HCT116 (cell line): ENCODE measurements at regions not wholly inside any gene's neighbourhood (a gene's known extent, or its start where the extent isn't known, plus 50 kb on each side); places are given as distances from the start of the nearest gene placed in this dataset.

Experiments used
- ATAC-seq: fragments of 200-7000 bp; cut with Tn5 transposase; 2 replicates; pipeline ENCODE4 v1.9.1; 2020; ENCODE audit warnings: mild to moderate bottlenecking, moderate library complexity
- BruUV-seq: library from RNA; stranded (reverse); fragments of 400-500 nt; replicated peaks from 2 replicates; lab custom pipeline; 2021; lab: Mats Ljungman, UMichigan
- CTCF ChIA-PET: fragments of 300-600 bp; sonication (Branson Sonifier 250); formaldehyde crosslinking; loops from one replicate; lab custom pipeline; 2021; ENCODE audit warnings: antibody characterized with exemption; lab: Charles Lee
- POLR2A ChIA-PET: fragments of 300-600, 350-600 bp; sonication (Branson Sonifier 250); formaldehyde crosslinking; loops from one replicate; lab custom pipeline; 2021; ENCODE audit warnings: antibody characterized with exemption; lab: Charles Lee
- RAD21 ChIA-PET, 2 experiments: fragments of 300-600 bp; sonication (Branson Sonifier 250); formaldehyde crosslinking; loops; one replicate each; lab custom pipeline; 2023; ENCODE audit warnings: low total read pairs in 2 of 2; ENCODE audit not compliant: uncharacterized antibody in 2 of 2, unreplicated experiment in 2 of 2, low non-redundant PET in 1 of 2; lab: Charles Lee
- DNase-seq: peaks from one replicate; pipeline ENCODE4 v3.0.0-alpha.2; 2010; ENCODE audit warnings: low read depth, low spot score
- H2AFZ ChIP-seq: fragments of 200-600 bp; shearing (Covaris generic), sonication (generic); 2 replicates; pipeline ENCODE4 v1.6.1; 2017; ENCODE audit warnings: low read depth, mixed run types, mixed read lengths, antibody characterized with exemption, low read length; ENCODE audit not compliant: poor library complexity, severe bottlenecking
- H3K27ac ChIP-seq: 2 replicates; pipeline ENCODE4 v1.5.1; 2012; ENCODE audit warnings: low read depth, low read length
- H3K27me3 ChIP-seq: fragments of 200-600 bp; sonication (generic); 2 replicates; pipeline ENCODE4 v1.6.1; 2016; ENCODE audit warnings: mixed run types, low read length, mixed read lengths; ENCODE audit not compliant: insufficient read depth
- H3K36me3 ChIP-seq, 2 experiments: fragments of 200-500 bp in 1 of 2; fragments of 200-600 bp in 1 of 2; sonication (Bioruptor generic) in 1 of 2; sonication (generic) in 1 of 2; 2 replicates each; pipeline versions ENCODE4 v1.5.1 to v1.6.1; 2014 to 2016; ENCODE audit warnings: low read length in 2 of 2, inconsistent platforms in 1 of 2, mixed read lengths in 1 of 2, mixed run types in 1 of 2; ENCODE audit not compliant: insufficient read depth in 2 of 2, control insufficient read depth in 1 of 2
- H3K4me1 ChIP-seq, 2 experiments: fragments of 200-600 bp in 1 of 2; sonication (generic) in 1 of 2; 2 replicates each; pipeline versions ENCODE4 v1.5.1 to v1.6.1; 2012 to 2017; ENCODE audit warnings: low read length in 2 of 2, inconsistent platforms in 1 of 2, mild to moderate bottlenecking in 1 of 2, mixed read lengths in 1 of 2, mixed run types in 1 of 2, moderate library complexity in 1 of 2; ENCODE audit not compliant: insufficient read depth in 2 of 2, control insufficient read depth in 1 of 2
- H3K4me2 ChIP-seq: fragments of 200-600 bp; sonication (generic); 2 replicates; pipeline ENCODE4 v1.6.1; 2017; ENCODE audit warnings: mixed run types, low read length, mixed read lengths
- H3K4me3 ChIP-seq, 2 experiments: fragments of 200-600 bp in 1 of 2; sonication (generic) in 1 of 2; replicated peaks in 1 of 2; 2 replicates each; pipeline ENCODE4 v1.5.1; 2011 to 2016; ENCODE audit warnings: low read length in 2 of 2, control low read depth in 1 of 2, low read depth in 1 of 2, mild to moderate bottlenecking in 1 of 2, mixed read lengths in 1 of 2, mixed run types in 1 of 2
- H3K79me2 ChIP-seq: fragments of 200-600 bp; sonication (generic); 2 replicates; pipeline ENCODE4 v1.6.1; 2017; ENCODE audit warnings: mild to moderate bottlenecking, mixed run types, low read length, moderate library complexity, mixed read lengths; ENCODE audit not compliant: insufficient read depth
- H3K9ac ChIP-seq: fragments of 200-600 bp; sonication (generic); 2 replicates; pipeline ENCODE4 v1.6.1; 2016; ENCODE audit warnings: low read length, mixed read lengths
- H3K9me2 ChIP-seq: fragments of 200-600 bp; sonication (generic), shearing (Covaris generic); 2 replicates; pipeline ENCODE4 v1.6.1; 2017; ENCODE audit warnings: mixed run types, mild to moderate bottlenecking, moderate library complexity; ENCODE audit not compliant: insufficient read depth
- H3K9me3 ChIP-seq, 2 experiments: fragments of 200-500 bp in 1 of 2; fragments of 200-600 bp in 1 of 2; sonication (Bioruptor generic) in 1 of 2; sonication (generic) in 1 of 2; 2 replicates each; pipeline ENCODE4 v1.6.1; 2014 to 2017; ENCODE audit warnings: low read length in 2 of 2, mixed read lengths in 2 of 2, inconsistent platforms in 1 of 2, low read depth in 1 of 2, mild to moderate bottlenecking in 1 of 2, mixed run types in 1 of 2, moderate library complexity in 1 of 2; ENCODE audit not compliant: control insufficient read depth in 1 of 2, insufficient read depth in 1 of 2
- H4K20me1 ChIP-seq: fragments of 200-600 bp; sonication (generic), shearing (Covaris generic); 2 replicates; pipeline ENCODE4 v1.6.1; 2017; ENCODE audit warnings: mixed run types, mild to moderate bottlenecking, moderate library complexity; ENCODE audit not compliant: insufficient read depth
- ATF3 ChIP-seq: IDR thresholded peaks from 2 replicates; pipeline ENCODE4 v1.6.1; 2012
- CBX3 ChIP-seq: IDR thresholded peaks from 2 replicates; pipeline ENCODE4 v1.6.1; 2012; ENCODE audit warnings: low read depth
- CEBPB ChIP-seq: IDR thresholded peaks from 2 replicates; pipeline ENCODE4 v1.6.1; 2012; ENCODE audit warnings: low read depth
- EGR1 ChIP-seq: IDR thresholded peaks from 2 replicates; pipeline ENCODE4 v1.6.1; 2012; ENCODE audit warnings: low read depth
- EZH2 ChIP-seq: fragments of 200-600 bp; sonication (generic); IDR thresholded peaks from 2 replicates; pipeline ENCODE4 v1.6.1; 2017; ENCODE audit warnings: antibody characterized with exemption, mixed run types
- EZH2phosphoT487 ChIP-seq: fragments of 200-600 bp; IDR thresholded peaks from 2 replicates; pipeline ENCODE4 v1.6.1; 2018; ENCODE audit warnings: antibody characterized with exemption, borderline replicate concordance
- FOSL1 ChIP-seq: IDR thresholded peaks from 2 replicates; pipeline ENCODE4 v1.6.1; 2012; ENCODE audit warnings: low read depth
- JUND ChIP-seq: IDR thresholded peaks from 2 replicates; pipeline ENCODE4 v1.6.1; 2012
- MAX ChIP-seq: IDR thresholded peaks from 2 replicates; pipeline ENCODE4 v1.6.1; 2012
- POLR2AphosphoS5 ChIP-seq: IDR thresholded peaks from 2 replicates; pipeline ENCODE4 v1.6.1; 2011; ENCODE audit warnings: mild to moderate bottlenecking, low read depth, low read length, moderate library complexity
- RAD21 ChIP-seq: IDR thresholded peaks from 2 replicates; pipeline ENCODE4 v1.6.1; 2012; ENCODE audit warnings: low read depth, mild to moderate bottlenecking
- SIN3A ChIP-seq: IDR thresholded peaks from 2 replicates; pipeline ENCODE4 v1.6.1; 2012; ENCODE audit warnings: low read depth
- SP1 ChIP-seq: IDR thresholded peaks from 2 replicates; pipeline ENCODE4 v1.6.1; 2012; ENCODE audit warnings: low read depth
- SRF ChIP-seq: IDR thresholded peaks from 2 replicates; pipeline ENCODE4 v1.6.1; 2012; ENCODE audit warnings: low read depth
- TCF7L2 ChIP-seq: IDR thresholded peaks from 2 replicates; pipeline ENCODE4 v1.7.0; 2011; ENCODE audit warnings: borderline replicate concordance, inconsistent platforms; ENCODE audit not compliant: insufficient read depth, insufficient read length; ENCODE audit errors: extremely low read depth
- YY1 ChIP-seq: IDR thresholded peaks from 2 replicates; pipeline ENCODE4 v1.6.1; 2011; ENCODE audit warnings: low read length, low read depth, moderate library complexity, mild to moderate bottlenecking; ENCODE audit not compliant: insufficient replicate concordance; ENCODE audit errors: extremely low read depth
- ZBTB33 ChIP-seq: IDR thresholded peaks from 2 replicates; pipeline ENCODE4 v1.6.1; 2011; ENCODE audit warnings: mild to moderate bottlenecking, low read length, moderate library complexity; ENCODE audit not compliant: insufficient replicate concordance; ENCODE audit errors: extremely low read depth
- ZFX ChIP-seq: fragments of 450-650 bp; IDR thresholded peaks from 2 replicates; pipeline ENCODE4 v1.6.1; 2017
- ZNF274 ChIP-seq: fragments of 200-500 bp; sonication (Bioruptor generic); IDR thresholded peaks from 2 replicates; pipeline ENCODE4 v1.6.1; 2014; ENCODE audit warnings: mild to moderate bottlenecking, low read depth, low read length, inconsistent platforms
- intact Hi-C: fragments of 100-400 bp; cut with micrococcal nuclease; formaldehyde crosslinking; loops from 2 replicates; pipeline ENCODE4 v1.10.0; 2022
- TF ChIP-seq, protein P1 (sequence below): IDR thresholded peaks from 2 replicates; pipeline ENCODE4 v1.6.1; 2012; ENCODE audit warnings: low read depth

DNA sequence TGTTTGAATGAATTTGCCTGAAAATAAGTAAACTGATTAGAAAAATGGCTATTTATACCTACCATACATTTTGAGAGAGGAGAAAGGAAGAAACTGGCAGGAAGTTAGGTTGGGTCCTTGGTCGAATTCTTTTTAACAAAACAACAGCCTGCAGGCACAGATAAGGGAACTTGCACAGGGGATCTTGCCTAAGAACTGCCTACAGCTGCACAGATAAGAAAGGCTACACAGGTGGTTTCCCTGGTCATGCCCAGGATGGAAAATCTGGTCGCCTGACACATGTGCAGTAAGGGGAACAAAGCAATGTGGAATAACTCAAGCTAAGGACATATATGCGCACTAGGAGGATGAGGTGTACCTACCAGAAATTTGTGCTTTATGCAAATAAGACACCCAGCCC lies 732.1 kb upstream of the POT1 start:
- ChIA-PET RAD21 (no interaction called here), CTCF (no interaction called here)
- no peak overlapping the region for H2AFZ ChIP-seq

More for the DNA sequence above, 732.1 kb upstream of the POT1 start:
- no peaks in the 10 kb centered on the region for H3K27me3 ChIP-seq
- H3K9me3 ChIP-seq = no peaks in the 10 kb centered on the region
- H3K9me2 ChIP-seq = no peaks in the 10 kb centered on the region; the same call in 1 of the 2 replicates
- H3K9ac ChIP-seq = no peak overlapping the region
- intact Hi-C loops = no loop called here
- no peak for DNase-seq
- H3K79me2 ChIP-seq = no peaks in the 10 kb centered on the region
- no peak overlapping the region for H3K27ac ChIP-seq
- H3K4me1 ChIP-seq = no peaks in the 10 kb centered on the region
- POLR2A ChIA-PET = no interaction called here
- no peaks in the 10 kb centered on the region for H4K20me1 ChIP-seq
- BruUV-seq = no TSS peak
- no peaks in the 10 kb centered on the region for H3K36me3 ChIP-seq
- TF ChIP-seq SP1 = no peak
- TF ChIP-seq, protein P1, sequence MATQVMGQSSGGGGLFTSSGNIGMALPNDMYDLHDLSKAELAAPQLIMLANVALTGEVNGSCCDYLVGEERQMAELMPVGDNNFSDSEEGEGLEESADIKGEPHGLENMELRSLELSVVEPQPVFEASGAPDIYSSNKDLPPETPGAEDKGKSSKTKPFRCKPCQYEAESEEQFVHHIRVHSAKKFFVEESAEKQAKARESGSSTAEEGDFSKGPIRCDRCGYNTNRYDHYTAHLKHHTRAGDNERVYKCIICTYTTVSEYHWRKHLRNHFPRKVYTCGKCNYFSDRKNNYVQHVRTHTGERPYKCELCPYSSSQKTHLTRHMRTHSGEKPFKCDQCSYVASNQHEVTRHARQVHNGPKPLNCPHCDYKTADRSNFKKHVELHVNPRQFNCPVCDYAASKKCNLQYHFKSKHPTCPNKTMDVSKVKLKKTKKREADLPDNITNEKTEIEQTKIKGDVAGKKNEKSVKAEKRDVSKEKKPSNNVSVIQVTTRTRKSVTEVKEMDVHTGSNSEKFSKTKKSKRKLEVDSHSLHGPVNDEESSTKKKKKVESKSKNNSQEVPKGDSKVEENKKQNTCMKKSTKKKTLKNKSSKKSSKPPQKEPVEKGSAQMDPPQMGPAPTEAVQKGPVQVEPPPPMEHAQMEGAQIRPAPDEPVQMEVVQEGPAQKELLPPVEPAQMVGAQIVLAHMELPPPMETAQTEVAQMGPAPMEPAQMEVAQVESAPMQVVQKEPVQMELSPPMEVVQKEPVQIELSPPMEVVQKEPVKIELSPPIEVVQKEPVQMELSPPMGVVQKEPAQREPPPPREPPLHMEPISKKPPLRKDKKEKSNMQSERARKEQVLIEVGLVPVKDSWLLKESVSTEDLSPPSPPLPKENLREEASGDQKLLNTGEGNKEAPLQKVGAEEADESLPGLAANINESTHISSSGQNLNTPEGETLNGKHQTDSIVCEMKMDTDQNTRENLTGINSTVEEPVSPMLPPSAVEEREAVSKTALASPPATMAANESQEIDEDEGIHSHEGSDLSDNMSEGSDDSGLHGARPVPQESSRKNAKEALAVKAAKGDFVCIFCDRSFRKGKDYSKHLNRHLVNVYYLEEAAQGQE = no peak
- no peak for TF ChIP-seq TCF7L2
- no peak for TF ChIP-seq MAX
- TF ChIP-seq ZNF274 = no peak
- TF ChIP-seq ATF3 = no peak
- no peak for TF ChIP-seq SIN3A
- TF ChIP-seq CEBPB = no peak
- TF ChIP-seq FOSL1 = no peak
- TF ChIP-seq CBX3 = no peak
- TF ChIP-seq POLR2AphosphoS5 = no peak
- TF ChIP-seq SRF = no peak
- TF ChIP-seq ZBTB33 = no peak
- no peak for TF ChIP-seq EZH2phosphoT487
- no peak for TF ChIP-seq JUND
- no peak for TF ChIP-seq YY1
- no peak for TF ChIP-seq RAD21
- no peak for TF ChIP-seq EGR1
- TF ChIP-seq EZH2 = no peak
- no peak for TF ChIP-seq ZFX
- H3K4me3 ChIP-seq = no peak overlapping the region
- ATAC-seq = no peak
- H3K4me2 ChIP-seq = no peak overlapping the region
